ENCODE measurements at regions not wholly inside any gene's neighbourhood (a gene's known extent, or its start where the extent isn't known, plus 50 kb on each side); places are given as distances from the start of the nearest gene placed in this dataset.

DNA sequence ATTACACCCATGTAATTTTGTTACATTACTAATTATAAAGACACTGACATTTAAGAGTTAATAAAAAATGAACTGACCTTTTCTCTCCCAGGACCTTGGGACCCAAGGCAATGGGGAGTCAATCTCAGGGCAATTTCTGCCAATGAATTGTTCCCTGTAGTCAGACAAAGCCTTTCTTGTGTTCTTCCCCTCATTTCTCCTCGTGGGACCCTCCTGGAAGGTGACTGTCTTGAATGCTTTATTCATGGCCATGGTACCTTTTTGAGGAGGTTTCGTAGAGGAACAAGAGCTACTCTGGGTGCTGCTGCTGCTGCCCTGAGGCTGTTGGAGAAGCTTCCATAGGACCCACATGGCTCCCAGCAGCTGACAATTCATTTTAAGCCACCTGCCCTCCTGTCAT is 190.3 kb downstream of the SNX18 start:
- Histone ChIP-seq H3K4me1 (ENCODE audit: control insufficient read depth in 1 of 2, insufficient read depth in 2 of 2, low read length in 2 of 2) (no peaks in the 10 kb centered on the region), H3K9me3 (ENCODE audit: control insufficient read depth in 1 of 2, insufficient read depth in 1 of 2, low read depth in 1 of 2, low read length in 2 of 2) (no peaks in the 10 kb centered on the region), H3K27me3 (ENCODE audit: insufficient read depth, low read length) (peaks cover 19% of the 10 kb centered on the region; the same call in 1 of the 2 replicates), H3K27ac (ENCODE audit: low read depth, low read length) (no peak overlapping the region), H3K36me3 (ENCODE audit: control insufficient read depth in 1 of 2, insufficient read depth in 2 of 2, low read length in 2 of 2) (no peaks in the 10 kb centered on the region), H3K79me2 (ENCODE audit: insufficient read depth, low read length) (no peaks in the 10 kb centered on the region), H3K4me3 (replicated peaks in 1 of 2; ENCODE audit: low read depth in 1 of 2, low read length in 2 of 2) (no peak overlapping the region), H4K20me1 (ENCODE audit: insufficient read depth) (no peaks in the 10 kb centered on the region), H2AFZ (ENCODE audit: low read depth, low read length, poor library complexity, severe bottlenecking) (no peak overlapping the region), H3K9ac (ENCODE audit: low read length) (no peak overlapping the region), H3K4me2 (ENCODE audit: low read length) (no peak overlapping the region), H3K9me2 (ENCODE audit: insufficient read depth) (no peaks in the 10 kb centered on the region)
- CTCF ChIA-PET, result no interaction called here
- ATAC-seq, result no peak
- TF ChIP-seq SP1 (IDR thresholded peaks at IDR 0.05; ENCODE audit: low read depth) (no peak), TCF7L2 (IDR thresholded peaks at IDR 0.05; ENCODE audit: borderline replicate concordance, extremely low read depth, insufficient read depth, insufficient read length) (no peak), RAD21 (IDR thresholded peaks at IDR 0.05; ENCODE audit: low read depth) (no peak), POLR2AphosphoS5 (IDR thresholded peaks at IDR 0.05; ENCODE audit: low read depth, low read length) (no peak), POLR2A (IDR thresholded peaks at IDR 0.05; ENCODE audit: borderline replicate concordance, extremely low read depth, insufficient read depth, insufficient read length) (no peak), CBX3 (IDR thresholded peaks at IDR 0.05; ENCODE audit: low read depth) (no peak), REST (IDR thresholded peaks at IDR 0.05; ENCODE audit: low read depth) (no peak)
- TF ChIP-seq, protein P1, sequence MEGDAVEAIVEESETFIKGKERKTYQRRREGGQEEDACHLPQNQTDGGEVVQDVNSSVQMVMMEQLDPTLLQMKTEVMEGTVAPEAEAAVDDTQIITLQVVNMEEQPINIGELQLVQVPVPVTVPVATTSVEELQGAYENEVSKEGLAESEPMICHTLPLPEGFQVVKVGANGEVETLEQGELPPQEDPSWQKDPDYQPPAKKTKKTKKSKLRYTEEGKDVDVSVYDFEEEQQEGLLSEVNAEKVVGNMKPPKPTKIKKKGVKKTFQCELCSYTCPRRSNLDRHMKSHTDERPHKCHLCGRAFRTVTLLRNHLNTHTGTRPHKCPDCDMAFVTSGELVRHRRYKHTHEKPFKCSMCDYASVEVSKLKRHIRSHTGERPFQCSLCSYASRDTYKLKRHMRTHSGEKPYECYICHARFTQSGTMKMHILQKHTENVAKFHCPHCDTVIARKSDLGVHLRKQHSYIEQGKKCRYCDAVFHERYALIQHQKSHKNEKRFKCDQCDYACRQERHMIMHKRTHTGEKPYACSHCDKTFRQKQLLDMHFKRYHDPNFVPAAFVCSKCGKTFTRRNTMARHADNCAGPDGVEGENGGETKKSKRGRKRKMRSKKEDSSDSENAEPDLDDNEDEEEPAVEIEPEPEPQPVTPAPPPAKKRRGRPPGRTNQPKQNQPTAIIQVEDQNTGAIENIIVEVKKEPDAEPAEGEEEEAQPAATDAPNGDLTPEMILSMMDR (IDR thresholded peaks at IDR 0.05 in 2 of 3, conservative IDR thresholded peaks at IDR 0.05 in 1 of 3; ENCODE audit: borderline replicate concordance in 1 of 3, insufficient read depth in 1 of 3, low read depth in 2 of 3, low read length in 2 of 3), result no peak
- TF ChIP-seq, protein P2, sequence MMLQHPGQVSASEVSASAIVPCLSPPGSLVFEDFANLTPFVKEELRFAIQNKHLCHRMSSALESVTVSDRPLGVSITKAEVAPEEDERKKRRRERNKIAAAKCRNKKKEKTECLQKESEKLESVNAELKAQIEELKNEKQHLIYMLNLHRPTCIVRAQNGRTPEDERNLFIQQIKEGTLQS (IDR thresholded peaks at IDR 0.05), result no peak
- intact Hi-C loops (cut with micrococcal nuclease), result no loop called here
- DNase-seq (ENCODE audit: low read depth, low spot score), result no peak
- POLR2A ChIA-PET, result no interaction called here
- RAD21 ChIA-PET (ENCODE audit: low non-redundant PET in 1 of 2, low total read pairs in 2 of 2, uncharacterized antibody in 2 of 2, unreplicated experiment in 2 of 2), result no interaction called here
- BruUV-seq (replicated peaks), result no TSS peak

All from HCT116 (cell line).